HepG2 (cell line): ENCODE measurements at regions not wholly inside any gene's neighbourhood (a gene's known extent, or its start where the extent isn't known, plus 50 kb on each side); places are given as distances from the start of the nearest gene placed in this dataset.

ENCODE experiments used
- ATAC-seq: fragments of 200-7000 bp; cut with Tn5 transposase; 3 replicates; pipeline ENCODE4 v1.9.1; 2020; ENCODE audit warnings: mild to moderate bottlenecking, moderate library complexity
- BruUV-seq: library from RNA; stranded (reverse); fragments of 400-500 nt; replicated peaks from 2 replicates; lab custom pipeline; 2021; lab: Mats Ljungman, UMichigan
- CTCF ChIA-PET: fragments of 300-600 bp; formaldehyde crosslinking; extraction: SDS; loops from one replicate; lab custom pipeline; 2021; ENCODE audit warnings: low total read pairs, inconsistent platforms, low intra/inter-chr PET ratio; lab: Yijun Ruan, JAX
- POLR2A ChIA-PET: fragments of 350-600 bp; sonication (Branson Sonifier 250); formaldehyde crosslinking; loops from one replicate; lab custom pipeline; 2020; ENCODE audit warnings: antibody characterized with exemption, inconsistent platforms; lab: Yijun Ruan, JAX
- DNase-seq: peaks from one replicate; pipeline ENCODE4 v3.0.0-alpha.2; 2015; ENCODE audit warnings: low spot score
- FAIRE-seq: peaks from 3 replicates; lab custom pipeline; 2011; peaks lifted over from hg19 to GRCh38; lab: Jason Lieb, UNC
- H2AFZ ChIP-seq: one replicate; pipeline ENCODE4 v1.6.1; 2011; ENCODE audit warnings: low read length, inconsistent platforms
- H3K27ac ChIP-seq: fragments of 300-600 bp; 3 replicates; pipeline ENCODE4 v1.8.0; 2011; ENCODE audit warnings: mixed run types, mild to moderate bottlenecking, mixed read lengths, low read length, inconsistent platforms; ENCODE audit not compliant: insufficient read depth; ENCODE audit errors: extremely low read length
- H3K27me3 ChIP-seq, 2 experiments: fragments of 200-600 bp in 1 of 2; 2 replicates in 1 of 2; 3 replicates in 1 of 2; pipeline versions ENCODE4 v1.6.0 to v1.8.0; 2011; ENCODE audit warnings: low read length in 2 of 2, mild to moderate bottlenecking in 2 of 2, moderate library complexity in 2 of 2, inconsistent platforms in 1 of 2; ENCODE audit not compliant: insufficient read depth in 2 of 2, control insufficient read depth in 1 of 2
- H3K36me3 ChIP-seq, 2 experiments: fragments of 200-600 bp in 1 of 2; replicated peaks in 1 of 2; 2 replicates in 1 of 2; 3 replicates in 1 of 2; pipeline versions ENCODE4 v1.5.1 to v1.8.0; 2011; ENCODE audit warnings: low read length in 2 of 2, inconsistent platforms in 1 of 2; ENCODE audit not compliant: insufficient read depth in 2 of 2, control insufficient read depth in 1 of 2
- H3K4me1 ChIP-seq: 2 replicates; pipeline ENCODE4 v1.5.1; 2012; ENCODE audit warnings: low read length, inconsistent platforms; ENCODE audit not compliant: insufficient read depth
- H3K4me2 ChIP-seq: 2 replicates; pipeline ENCODE4 v1.6.0; 2011; ENCODE audit warnings: low read depth, low read length, inconsistent platforms
- H3K4me3 ChIP-seq, 3 experiments: fragments of 200-600 bp in 1 of 3; sonication (generic), shearing (Covaris generic) in 1 of 3; replicated peaks in 1 of 3; 2 replicates each; pipeline ENCODE4 v1.5.1; 2011 to 2016; ENCODE audit warnings: low read length in 3 of 3, inconsistent platforms in 2 of 3, low read depth in 2 of 3, mild to moderate bottlenecking in 2 of 3, control low read depth in 1 of 3, mixed read lengths in 1 of 3; ENCODE audit not compliant: insufficient read depth in 1 of 3
- H3K79me2 ChIP-seq: one replicate; pipeline ENCODE4 v1.6.1; 2011; ENCODE audit warnings: low read length, inconsistent platforms; ENCODE audit not compliant: insufficient read depth
- H3K9ac ChIP-seq: 2 replicates; pipeline ENCODE4 v1.6.0; 2011; ENCODE audit warnings: mild to moderate bottlenecking, low read depth, low read length, inconsistent platforms; ENCODE audit not compliant: insufficient read depth
- H3K9me3 ChIP-seq: 2 replicates; pipeline ENCODE4 v1.5.1; 2012; ENCODE audit warnings: mild to moderate bottlenecking, low read length
- H4K20me1 ChIP-seq: 2 replicates; pipeline ENCODE4 v1.6.0; 2011; ENCODE audit warnings: inconsistent platforms, mild to moderate bottlenecking, low read length, moderate library complexity; ENCODE audit not compliant: insufficient read depth
- CAMTA2 ChIP-seq: sonication (generic); formaldehyde crosslinking; IDR thresholded peaks from 2 replicates; pipeline ENCODE4 v1.4.0; 2020; ENCODE audit warnings: mild to moderate bottlenecking, missing genetic modification reagents, borderline replicate concordance
- FIP1L1 ChIP-seq: fragments of 200-400 bp; formaldehyde crosslinking; IDR thresholded peaks from 2 replicates; pipeline ENCODE4 v1.6.1; 2018; ENCODE audit warnings: low read depth, mild to moderate bottlenecking, low read length, moderate library complexity, borderline replicate concordance; ENCODE audit not compliant: insufficient read depth
- GTF2F1 ChIP-seq: fragments of 150-350 bp; IDR thresholded peaks from 2 replicates; pipeline ENCODE4 v1.6.1; 2014; ENCODE audit warnings: low read length
- KLF15 ChIP-seq: sonication (generic); formaldehyde crosslinking; IDR thresholded peaks from 2 replicates; pipeline ENCODE4 v1.8.1; 2023; ENCODE audit warnings: borderline replicate concordance, mild to moderate bottlenecking, inconsistent platforms, missing genetic modification reagents, mixed read lengths
- MED8 ChIP-seq: sonication (generic); formaldehyde crosslinking; IDR thresholded peaks from 2 replicates; pipeline ENCODE4 v1.8.1; 2023; ENCODE audit warnings: mild to moderate bottlenecking, missing genetic modification reagents; ENCODE audit not compliant: insufficient replicate concordance
- NCOA1 ChIP-seq: sonication (generic); formaldehyde crosslinking; IDR thresholded peaks from 2 replicates; pipeline ENCODE4 v1.9.0; 2021; ENCODE audit warnings: missing genetic modification reagents
- NFYB ChIP-seq: sonication (generic); formaldehyde crosslinking; IDR thresholded peaks from 2 replicates; pipeline ENCODE4 v1.4.0; 2020; ENCODE audit warnings: missing genetic modification reagents
- RAD51 ChIP-seq: fragments of 450-650 bp; IDR thresholded peaks from 2 replicates; pipeline ENCODE4 v1.6.1; 2016; ENCODE audit warnings: borderline replicate concordance
- RARG ChIP-seq: sonication (generic); formaldehyde crosslinking; IDR thresholded peaks from 2 replicates; pipeline ENCODE4 v1.4.0; 2020; ENCODE audit warnings: low read depth, mild to moderate bottlenecking, missing genetic modification reagents
- RCOR2 ChIP-seq: IDR thresholded peaks from 2 replicates; pipeline ENCODE4 v1.6.1; 2016; ENCODE audit warnings: missing biosample characterization, missing genetic modification reagents
- SRSF1 ChIP-seq: fragments of 200-400 bp; formaldehyde crosslinking; optimal IDR thresholded peaks from 2 replicates; pipeline ENCODE3; 2017; ENCODE audit warnings: mild to moderate bottlenecking, low read depth, low read length, moderate library complexity
- ZNF329 ChIP-seq: sonication (generic); formaldehyde crosslinking; IDR thresholded peaks from 2 replicates; pipeline ENCODE4 v1.9.0; 2021; ENCODE audit warnings: low read depth, mild to moderate bottlenecking, missing genetic modification reagents
- ZNF713 ChIP-seq: sonication (generic); formaldehyde crosslinking; IDR thresholded peaks from 2 replicates; pipeline ENCODE4 v1.4.0; 2020; ENCODE audit warnings: mild to moderate bottlenecking, missing genetic modification reagents
- ZNF766 ChIP-seq: sonication (generic); formaldehyde crosslinking; IDR thresholded peaks from 2 replicates; pipeline ENCODE4 v1.5.0; 2020; ENCODE audit warnings: missing genetic modification reagents, borderline replicate concordance
- ZNF782 ChIP-seq: sonication (generic); formaldehyde crosslinking; IDR thresholded peaks from 2 replicates; pipeline ENCODE4 v1.4.0; 2020; ENCODE audit warnings: missing genetic modification reagents, mild to moderate bottlenecking, borderline replicate concordance
- WGBS: methylation state at CpG from one replicate; pipeline ENCODE4 v1.1.6; 2017; ENCODE audit warnings: low lambda C conversion rate; 5-methylcytosine and 5-hydroxymethylcytosine counted together
- in situ Hi-C: cut with HindIII; loops from 2 replicates; pipeline ENCODE4 v1.10.0; 2017; ENCODE audit warnings: low pct_unique_long_range_greater_than_20kb; ENCODE audit not compliant: extremely low pct_ligation_motif_present
- intact Hi-C: fragments of 100-400 bp; cut with micrococcal nuclease; formaldehyde crosslinking; loops from one replicate; pipeline ENCODE4 v1.10.0; 2022; ENCODE audit not compliant: unreplicated experiment
- TF ChIP-seq, protein P1 (sequence below): IDR thresholded peaks from 2 replicates; pipeline ENCODE4 v1.6.1; 2012; ENCODE audit warnings: inconsistent platforms
- TF ChIP-seq, protein P2 (sequence below): sonication (generic); formaldehyde crosslinking; IDR thresholded peaks from 2 replicates; pipeline ENCODE4 v1.5.0; 2020; ENCODE audit warnings: missing genetic modification reagents
- TF ChIP-seq, protein P3 (sequence below): sonication (generic); formaldehyde crosslinking; IDR thresholded peaks from 2 replicates; pipeline ENCODE4 v1.4.0; 2020; ENCODE audit warnings: mild to moderate bottlenecking, missing genetic modification reagents

DNA sequence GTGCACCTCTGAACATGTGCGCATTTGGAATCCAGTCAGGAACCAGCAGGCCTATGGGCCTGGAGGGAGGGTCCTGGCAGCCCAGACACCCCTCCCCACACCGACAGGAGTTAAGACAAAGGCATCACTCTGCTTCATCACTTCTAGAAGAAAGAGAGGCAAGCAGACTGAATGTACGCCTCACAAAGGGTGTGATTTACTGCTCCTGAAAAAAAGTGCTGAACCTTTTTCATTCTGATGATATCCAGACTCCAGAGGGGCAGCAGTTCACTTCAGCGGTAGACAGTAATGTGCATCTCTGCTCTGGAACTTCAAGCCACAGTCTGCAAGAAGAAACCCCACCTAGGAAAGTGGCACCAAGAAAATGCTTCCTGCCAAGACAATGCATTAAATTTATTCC is 88.2 kb upstream of the TMEM72 start:
- ChIA-PET POLR2A (no interaction called here), CTCF (no interaction called here)
- WGBS, result 45% methylated on average over 4 of the region's 4 CpGs
- H4K20me1 ChIP-seq, result no peaks in the 10 kb centered on the region
- H3K4me3 ChIP-seq, result no peak overlapping the region
- no peaks in the 10 kb centered on the region for H3K9me3 ChIP-seq
- H3K4me1 ChIP-seq, result peaks cover 20% of the 10 kb centered on the region
- H3K79me2 ChIP-seq, result no peaks in the 10 kb centered on the region
- no TSS peak for BruUV-seq
- FAIRE-seq, result no peak
- H3K27me3 ChIP-seq, result peaks cover 0 to 4% of the 10 kb centered on the region in 2 experiments; a peak in 2 of 5 replicates
- in situ Hi-C loops (no loop called here), intact Hi-C loops (no loop called here)
- no peak overlapping the region for H2AFZ ChIP-seq
- no peak for ATAC-seq
- TF ChIP-seq RAD51, result no peak
- no peak for TF ChIP-seq ZNF713 (CRISPR knock-in tag)
- TF ChIP-seq CAMTA2, result no peak
- no peak for TF ChIP-seq GTF2F1
- no peak for TF ChIP-seq RCOR2 (CRISPR knock-in tag)
- TF ChIP-seq ZNF766 (CRISPR knock-in tag), result no peak
- no peak for TF ChIP-seq ZNF329 (CRISPR knock-in tag)
- TF ChIP-seq FIP1L1, result no peak
- no peak for TF ChIP-seq RARG (CRISPR knock-in tag)
- no peak for TF ChIP-seq NFYB (CRISPR knock-in tag)
- TF ChIP-seq, protein P1, sequence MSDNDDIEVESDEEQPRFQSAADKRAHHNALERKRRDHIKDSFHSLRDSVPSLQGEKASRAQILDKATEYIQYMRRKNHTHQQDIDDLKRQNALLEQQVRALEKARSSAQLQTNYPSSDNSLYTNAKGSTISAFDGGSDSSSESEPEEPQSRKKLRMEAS, result no peak
- TF ChIP-seq, protein P2, sequence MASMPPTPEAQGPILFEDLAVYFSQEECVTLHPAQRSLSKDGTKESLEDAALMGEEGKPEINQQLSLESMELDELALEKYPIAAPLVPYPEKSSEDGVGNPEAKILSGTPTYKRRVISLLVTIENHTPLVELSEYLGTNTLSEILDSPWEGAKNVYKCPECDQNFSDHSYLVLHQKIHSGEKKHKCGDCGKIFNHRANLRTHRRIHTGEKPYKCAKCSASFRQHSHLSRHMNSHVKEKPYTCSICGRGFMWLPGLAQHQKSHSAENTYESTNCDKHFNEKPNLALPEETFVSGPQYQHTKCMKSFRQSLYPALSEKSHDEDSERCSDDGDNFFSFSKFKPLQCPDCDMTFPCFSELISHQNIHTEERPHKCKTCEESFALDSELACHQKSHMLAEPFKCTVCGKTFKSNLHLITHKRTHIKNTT (CRISPR knock-in tag), result no peak
- no peak for TF ChIP-seq KLF15 (CRISPR knock-in tag)
- TF ChIP-seq NCOA1 (CRISPR knock-in tag), result no peak
- TF ChIP-seq ZNF782, result no peak
- TF ChIP-seq, protein P3, sequence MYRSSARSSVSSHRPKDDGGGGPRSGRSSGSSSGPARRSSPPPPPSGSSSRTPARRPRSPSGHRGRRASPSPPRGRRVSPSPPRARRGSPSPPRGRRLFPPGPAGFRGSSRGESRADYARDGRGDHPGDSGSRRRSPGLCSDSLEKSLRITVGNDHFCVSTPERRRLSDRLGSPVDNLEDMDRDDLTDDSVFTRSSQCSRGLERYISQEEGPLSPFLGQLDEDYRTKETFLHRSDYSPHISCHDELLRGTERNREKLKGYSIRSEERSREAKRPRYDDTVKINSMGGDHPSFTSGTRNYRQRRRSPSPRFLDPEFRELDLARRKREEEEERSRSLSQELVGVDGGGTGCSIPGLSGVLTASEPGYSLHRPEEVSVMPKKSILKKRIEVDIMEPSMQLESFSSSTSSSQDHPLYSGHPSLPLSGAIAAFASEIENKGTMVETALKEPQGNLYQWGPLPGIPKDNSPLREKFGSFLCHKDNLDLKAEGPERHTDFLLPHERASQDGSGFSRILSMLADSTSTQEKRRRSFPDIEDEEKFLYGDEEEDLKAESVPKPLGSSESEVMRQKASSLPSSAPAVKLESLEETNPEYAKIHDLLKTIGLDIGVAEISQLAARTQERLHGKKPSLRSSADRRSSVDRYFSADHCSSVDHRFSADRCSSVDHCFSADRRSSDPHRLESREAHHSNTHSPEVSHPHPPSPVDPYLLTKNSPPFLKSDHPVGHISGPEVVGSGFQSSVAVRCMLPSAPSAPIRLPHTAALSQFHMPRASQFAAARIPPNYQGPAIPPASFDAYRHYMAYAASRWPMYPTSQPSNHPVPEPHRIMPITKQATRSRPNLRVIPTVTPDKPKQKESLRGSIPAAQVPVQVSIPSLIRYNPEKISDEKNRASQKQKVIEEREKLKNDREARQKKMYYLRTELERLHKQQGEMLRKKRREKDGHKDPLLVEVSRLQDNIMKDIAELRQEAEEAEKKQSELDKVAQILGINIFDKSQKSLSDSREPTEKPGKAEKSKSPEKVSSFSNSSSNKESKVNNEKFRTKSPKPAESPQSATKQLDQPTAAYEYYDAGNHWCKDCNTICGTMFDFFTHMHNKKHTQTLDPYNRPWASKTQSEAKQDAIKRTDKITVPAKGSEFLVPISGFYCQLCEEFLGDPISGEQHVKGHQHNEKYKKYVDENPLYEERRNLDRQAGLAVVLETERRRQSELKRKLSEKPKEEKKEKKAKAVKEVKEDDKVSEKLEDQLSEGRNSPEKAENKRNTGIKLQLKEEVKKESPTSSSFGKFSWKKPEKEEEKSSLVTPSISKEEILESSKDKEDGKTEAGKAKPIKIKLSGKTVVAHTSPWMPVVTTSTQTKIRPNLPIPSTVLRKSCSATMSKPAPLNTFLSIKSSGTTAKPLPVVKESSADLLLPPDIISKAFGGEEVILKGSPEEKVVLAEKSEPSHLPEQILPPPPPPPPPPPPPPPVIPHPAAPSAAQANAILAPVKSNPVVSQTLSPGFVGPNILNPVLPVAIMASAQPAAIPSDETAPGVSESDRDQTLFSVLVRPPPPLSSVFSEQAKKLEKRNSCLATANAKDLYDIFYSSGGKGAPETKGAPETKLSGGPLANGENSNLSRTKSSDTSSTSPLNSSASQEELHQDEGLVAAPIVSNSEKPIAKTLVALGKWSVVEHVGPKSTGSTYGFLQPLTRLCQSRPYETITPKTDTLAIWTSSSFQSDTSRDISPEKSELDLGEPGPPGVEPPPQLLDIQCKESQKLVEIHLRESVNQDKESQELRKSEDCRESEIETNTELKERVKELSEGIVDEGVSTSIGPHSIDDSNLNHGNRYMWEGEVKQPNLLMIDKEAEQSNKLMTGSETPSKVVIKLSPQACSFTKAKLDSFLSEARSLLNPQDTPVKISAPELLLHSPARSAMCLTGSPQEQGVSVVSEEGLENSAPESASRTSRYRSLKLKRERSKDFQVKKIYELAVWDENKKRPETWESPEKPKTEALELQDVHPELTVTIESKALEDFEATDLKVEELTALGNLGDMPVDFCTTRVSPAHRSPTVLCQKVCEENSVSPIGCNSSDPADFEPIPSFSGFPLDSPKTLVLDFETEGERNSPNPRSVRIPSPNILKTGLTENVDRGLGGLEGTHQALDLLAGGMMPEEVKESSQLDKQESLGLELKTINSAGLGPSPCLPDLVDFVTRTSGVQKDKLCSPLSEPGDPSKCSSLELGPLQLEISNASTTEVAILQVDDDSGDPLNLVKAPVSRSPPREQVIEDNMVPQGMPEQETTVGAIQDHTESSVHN (CRISPR knock-in tag), result no peak
- no peak for TF ChIP-seq SRSF1
- TF ChIP-seq MED8 (CRISPR knock-in tag), result no peak
- H3K27ac ChIP-seq, result no peak overlapping the region
- H3K9ac ChIP-seq, result no peak overlapping the region
- no peak for DNase-seq
- no peak overlapping the region for H3K4me2 ChIP-seq
- H3K36me3 ChIP-seq, result no peaks in the 10 kb centered on the region
